Activated effector memory CD4-positive, alpha-beta T cell treated with anti-CD3 and anti-CD28 coated beads, Interleukin-2, amount 50 U/mL, for 16 hours (primary cell): ENCODE measurements at regions not wholly inside any gene's neighbourhood (a gene's known extent, or its start where the extent isn't known, plus 50 kb on each side); places are given as distances from the start of the nearest gene placed in this dataset.
"Not testable (repeated sequence)": the region's sequence is repeated elsewhere in the genome, so short reads cannot be mapped to it uniquely, and the experiment has no call there.

Source experiments
- DNase-seq: peaks from one replicate; pipeline ENCODE4 v3.0.0-alpha.2; 2020

DNA sequence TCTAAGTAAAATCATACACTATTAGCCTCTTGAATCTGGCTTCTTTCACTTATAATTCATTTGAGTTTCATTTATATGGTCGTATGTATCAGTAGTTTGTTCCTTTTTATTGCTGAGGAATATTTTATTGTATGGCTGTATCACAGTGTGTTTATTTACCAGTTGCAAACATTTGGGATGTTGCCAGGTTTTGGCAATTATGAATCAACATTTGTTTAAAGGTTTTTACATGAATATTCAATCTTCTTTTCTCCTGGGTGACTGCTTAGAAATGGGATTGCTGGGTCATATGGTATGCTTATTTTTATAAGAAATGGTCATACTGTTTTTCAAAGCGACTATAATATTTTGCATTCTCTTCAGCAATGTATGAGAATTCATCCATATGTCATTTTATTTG, 107.9 kb downstream of the PMAIP1 start:
- no peak for DNase-seq

DNA sequence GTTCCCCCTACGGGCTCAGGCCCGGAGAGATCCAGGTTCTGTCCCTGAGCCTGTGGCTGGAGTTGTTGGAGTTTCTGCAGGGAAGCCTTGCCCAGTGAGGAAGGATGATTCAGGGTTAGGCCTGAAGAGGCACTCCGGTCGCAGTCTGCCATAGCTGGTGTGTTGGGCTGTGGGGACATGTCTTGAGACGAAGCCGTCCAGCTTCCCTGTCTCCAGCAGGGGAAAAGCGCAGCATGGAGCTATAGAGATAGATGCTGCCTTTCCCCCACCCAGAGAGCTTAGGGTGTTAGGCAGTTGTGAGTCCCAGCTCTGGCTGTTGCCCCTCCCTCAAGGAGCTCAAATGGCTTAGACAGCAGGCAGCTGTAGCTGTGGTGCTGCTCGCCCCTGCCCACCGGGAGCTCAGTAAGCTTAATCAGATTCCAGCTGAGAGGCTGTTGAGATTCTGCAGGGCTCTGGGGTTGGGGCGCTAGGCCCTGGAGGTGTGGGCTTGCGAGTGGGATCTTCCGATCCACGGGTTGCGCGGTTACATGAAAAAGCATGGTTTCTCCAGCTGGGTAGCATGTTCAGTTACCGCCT, 103.9 kb downstream of the PMAIP1 start:
- DNase-seq, result no peak

DNA sequence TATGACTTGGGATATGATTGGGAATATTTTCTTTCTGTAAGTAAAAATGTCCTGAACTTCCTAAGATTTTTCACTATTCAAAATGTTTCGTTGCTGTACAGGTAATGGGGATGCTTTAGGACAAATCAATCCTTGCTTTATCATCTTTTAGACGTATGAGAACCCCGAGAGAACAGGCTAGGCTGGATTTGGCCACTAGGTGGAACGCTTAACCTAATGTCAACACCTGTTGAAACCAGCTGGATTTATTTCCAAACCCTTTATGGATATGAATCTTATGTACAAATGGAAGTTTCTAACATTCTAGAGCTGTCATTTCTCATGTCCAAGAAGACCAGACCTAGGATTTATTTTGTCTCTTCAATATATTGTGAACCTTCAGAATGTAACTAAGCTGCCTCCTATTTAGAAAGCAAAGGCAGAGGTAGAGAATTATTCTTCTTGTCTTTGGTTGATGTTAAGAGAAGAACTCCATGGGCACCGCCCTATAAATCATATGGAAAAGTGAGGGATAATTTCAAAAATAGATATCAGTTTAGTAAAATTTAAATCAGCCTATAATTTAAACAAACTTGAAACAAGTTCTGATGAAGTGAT, 96.7 kb downstream of the PMAIP1 start:
- DNase-seq, result no peak

DNA sequence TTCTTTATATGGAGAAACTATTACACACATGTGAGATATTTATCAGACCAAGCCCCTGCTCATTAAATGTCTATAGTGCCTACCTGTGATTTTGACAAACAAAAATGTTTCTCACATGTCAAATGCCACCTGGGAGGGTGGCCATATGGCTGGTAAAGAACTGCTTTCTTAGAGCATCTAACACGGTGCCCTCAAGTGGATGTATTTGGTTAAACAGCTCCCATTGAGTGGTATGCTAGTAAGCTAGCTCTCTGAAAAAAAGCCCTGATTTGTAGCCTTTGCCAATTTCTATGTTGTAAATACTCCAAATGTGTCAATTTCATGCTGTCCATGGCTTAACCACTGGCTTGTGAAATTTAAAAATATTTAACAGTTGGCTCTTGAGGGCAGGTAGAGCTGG, 94.6 kb downstream of the PMAIP1 start:
- no peak for DNase-seq

DNA sequence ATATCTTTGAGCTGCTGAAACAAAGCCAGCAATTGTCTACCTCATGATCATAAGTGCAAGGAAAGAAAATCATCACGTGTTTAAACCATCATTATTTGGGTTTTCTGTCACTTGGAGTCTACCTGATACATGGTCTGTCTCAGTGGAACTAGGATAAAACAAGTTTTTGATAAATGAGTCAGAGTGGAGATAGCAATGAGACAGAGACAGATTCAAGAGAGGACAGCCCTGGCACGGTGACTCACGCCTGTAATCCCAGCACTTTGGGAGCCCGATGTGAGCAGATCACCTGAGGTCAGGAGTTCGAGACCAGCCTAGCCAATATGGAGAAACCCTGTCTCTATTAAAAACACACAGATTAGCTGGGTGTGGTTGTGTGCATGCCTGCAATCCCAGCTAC, 93.8 kb downstream of the PMAIP1 start:
- no peak for DNase-seq

DNA sequence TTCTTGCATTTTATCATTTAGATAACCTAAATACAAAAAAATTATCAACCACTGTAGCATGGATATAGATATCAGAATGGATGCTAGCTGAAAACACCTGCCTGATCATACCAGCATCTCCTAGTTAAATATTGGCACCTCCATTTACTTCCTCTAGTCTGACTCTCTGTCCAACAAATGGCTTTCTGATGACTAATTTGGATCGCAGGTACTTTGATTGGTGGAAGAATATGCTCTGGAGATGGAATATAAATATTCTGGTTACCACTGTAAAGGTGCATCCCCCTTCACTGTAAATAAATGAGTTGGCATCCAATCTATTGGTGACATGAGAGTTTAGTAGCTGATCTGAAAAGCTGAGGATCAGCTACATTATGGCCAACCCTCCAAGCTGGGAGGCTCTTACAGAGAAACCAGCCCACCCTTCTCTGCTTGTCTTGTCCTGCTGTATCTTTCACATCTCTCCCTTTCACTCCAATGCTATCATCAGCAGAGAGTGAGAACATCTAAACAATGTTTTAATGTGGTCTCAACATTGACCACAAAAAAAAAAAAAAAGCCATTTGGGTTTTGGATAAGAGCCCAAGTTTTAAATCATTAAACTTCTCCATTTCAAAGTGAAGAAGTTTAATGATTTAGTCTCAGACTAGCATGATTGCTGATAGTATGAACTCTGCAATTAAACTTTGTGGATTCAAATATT, 90.5 kb downstream of the PMAIP1 start:
- DNase-seq, result no peak

DNA sequence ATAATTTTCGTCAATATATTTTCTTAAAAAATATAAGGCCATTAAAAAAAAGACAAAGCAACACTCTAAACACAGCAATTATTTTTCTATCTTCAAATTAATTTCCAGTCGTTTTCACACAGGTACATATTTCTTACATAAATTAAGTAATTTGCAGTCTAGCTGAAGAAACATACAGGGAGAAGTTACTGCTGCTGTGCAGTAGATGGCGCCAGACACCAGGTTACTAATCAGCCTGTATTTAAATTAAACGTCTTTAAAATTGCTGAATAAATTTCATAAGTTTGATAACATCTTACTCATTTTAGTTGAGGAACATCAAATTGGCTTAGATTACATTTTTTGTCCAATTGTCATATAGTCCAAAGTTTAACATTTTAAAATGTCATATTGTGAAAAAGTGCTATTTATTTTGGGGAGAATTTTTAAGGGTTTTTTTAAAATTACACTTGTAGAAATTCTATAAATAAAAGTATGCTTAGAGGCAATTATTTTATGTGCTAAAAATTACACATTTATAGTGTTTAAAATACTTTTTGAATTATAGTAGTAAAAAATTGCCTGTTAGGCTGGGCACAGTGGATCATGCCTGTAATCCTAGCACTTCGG, 88.4 kb downstream of the PMAIP1 start:
- DNase-seq, result peak; percentile 80

DNA sequence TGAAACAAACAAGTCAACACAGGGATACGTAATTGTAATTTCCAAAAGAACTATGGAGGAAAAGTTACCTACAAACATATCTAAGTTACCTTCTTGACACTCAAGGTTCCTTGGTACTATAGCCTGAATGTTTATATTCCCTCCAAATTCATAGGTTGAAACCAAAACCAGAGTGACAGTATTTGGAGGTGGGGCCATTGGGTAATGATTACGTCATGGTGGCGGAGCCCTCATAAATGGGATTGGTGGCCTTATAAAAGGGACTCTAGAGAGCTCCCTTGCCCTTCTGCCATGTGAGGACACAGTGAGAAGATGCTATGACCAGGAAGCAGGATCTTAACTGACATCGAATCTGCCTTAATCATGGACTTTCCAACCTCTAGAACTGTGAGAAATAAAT, 87.3 kb downstream of the PMAIP1 start:
- DNase-seq, result no peak

DNA sequence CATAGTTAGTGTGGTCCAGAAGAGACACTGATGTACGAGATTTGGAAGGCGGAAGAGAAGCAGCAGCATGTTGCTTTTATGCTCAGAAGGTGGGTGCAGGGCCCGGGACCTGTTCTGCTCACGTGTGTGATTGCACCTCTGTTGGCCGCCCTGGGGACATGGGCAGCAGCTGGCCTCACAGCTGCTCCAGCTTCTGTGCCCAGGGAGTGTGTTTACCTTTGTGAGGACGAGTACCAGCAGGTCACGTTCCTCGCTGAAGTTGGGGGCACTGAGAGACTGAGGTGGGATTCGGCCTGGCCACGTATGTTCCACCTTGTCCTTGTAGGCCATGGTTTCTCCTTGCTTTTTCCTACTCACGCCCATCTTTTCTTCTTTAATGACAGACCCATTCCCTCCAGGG, 86.3 kb downstream of the PMAIP1 start:
- no peak for DNase-seq

DNA sequence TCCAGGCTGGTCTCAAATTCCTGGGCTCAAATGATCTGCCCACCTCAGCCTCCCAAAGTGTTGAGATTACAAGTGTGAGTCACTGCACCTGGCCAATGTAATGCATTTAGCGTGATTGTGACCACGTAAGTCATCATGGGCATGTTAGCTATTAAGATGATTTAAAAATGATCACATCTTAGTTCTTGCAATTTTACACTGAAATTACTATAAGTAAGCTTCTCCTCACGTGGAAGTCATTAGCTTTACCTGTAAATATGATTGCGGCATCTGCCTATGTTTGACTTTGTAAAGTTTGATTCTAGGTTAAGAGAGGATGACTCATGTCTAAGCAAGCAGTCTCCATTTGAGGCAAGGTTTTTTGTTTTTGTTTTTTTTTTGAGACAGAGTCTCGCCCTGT, 85.5 kb downstream of the PMAIP1 start:
- DNase-seq, result no peak

DNA sequence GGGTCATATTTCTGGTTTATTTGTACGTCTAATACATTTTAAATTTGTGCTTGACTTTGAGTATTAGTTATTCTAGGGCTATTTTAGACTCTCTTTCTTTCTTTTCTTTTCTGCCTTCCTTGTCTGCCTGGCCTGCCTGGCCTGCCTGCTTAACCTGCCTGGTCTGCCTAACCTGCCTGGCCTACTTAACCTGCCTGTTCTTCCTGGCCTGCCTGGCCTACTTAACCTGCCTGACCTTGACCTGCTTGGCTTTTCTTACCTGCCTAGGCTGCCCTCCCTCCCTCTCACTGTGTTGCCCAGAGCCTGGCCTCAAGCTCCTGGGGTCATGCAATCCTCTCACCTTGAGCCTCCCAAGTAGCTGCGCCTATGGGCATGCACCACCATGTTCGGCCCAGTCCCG, 83.7 kb downstream of the PMAIP1 start:
- DNase-seq, result no peak

DNA sequence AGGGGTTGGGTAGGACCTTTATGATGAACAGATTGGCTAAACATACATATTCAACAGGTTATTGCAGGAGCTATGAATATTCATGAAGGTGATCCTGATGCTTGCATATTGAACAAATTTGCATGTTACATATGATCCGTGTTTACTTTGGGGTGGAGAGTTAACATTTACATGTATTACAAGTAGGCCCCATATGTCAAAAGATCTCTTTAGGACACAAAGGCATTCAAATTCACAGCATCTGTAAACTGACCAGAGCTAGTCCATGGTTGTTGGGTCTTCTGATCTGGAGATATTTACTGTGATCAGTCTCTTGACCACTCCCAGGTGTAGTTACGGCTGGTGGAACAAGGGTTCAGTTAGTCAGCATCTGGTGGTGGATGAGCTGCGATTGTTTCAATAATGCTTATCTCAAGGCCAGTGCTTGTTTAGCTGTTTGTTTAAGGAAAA, 80.4 kb downstream of the PMAIP1 start:
- DNase-seq, result no peak

DNA sequence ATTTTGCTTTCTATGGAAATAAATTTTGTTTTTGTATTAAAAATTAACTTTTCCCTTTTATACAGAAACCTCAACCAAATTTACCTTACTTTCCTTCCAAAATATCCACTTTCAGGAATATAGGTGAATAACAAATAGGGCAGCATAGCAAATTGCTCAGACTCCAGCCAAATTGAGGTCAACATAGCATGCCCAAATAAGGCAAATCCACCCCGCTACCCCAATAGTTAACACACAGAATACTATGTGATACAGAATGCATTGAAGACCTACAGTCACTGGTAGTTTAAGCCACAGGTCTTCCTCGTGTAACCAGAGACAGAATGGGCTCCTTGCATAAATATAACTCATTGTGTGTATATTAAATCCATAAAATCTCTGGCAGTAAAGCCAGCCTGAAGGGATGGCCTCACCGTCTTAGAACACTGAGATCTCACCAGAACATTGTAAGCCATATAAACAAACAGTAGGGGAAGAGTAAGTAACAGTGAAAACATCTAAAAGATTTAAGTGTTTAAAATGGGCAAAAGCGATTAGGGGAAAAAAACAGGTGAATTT, 72.2 kb downstream of the PMAIP1 start:
- no peak for DNase-seq

DNA sequence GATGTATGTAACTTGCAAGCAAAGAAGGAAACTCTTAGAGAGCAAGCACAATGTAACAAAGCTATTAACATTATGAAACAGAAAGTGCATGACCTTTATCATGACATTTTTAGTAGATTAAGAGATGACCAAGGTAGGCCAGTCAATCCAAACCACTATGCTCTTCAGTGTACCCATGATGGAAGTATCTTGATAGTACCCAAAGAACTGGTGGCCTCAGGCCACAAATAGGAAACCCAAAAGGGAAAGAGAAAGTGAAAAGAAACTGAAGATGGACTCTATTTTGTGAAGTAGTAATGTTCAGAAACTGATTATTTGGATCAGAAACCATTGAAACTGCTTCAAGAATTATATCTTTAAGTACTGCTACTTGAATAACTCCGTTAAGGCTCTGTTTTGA, 71.3 kb downstream of the PMAIP1 start:
- DNase-seq, result not testable (repeated sequence)

DNA sequence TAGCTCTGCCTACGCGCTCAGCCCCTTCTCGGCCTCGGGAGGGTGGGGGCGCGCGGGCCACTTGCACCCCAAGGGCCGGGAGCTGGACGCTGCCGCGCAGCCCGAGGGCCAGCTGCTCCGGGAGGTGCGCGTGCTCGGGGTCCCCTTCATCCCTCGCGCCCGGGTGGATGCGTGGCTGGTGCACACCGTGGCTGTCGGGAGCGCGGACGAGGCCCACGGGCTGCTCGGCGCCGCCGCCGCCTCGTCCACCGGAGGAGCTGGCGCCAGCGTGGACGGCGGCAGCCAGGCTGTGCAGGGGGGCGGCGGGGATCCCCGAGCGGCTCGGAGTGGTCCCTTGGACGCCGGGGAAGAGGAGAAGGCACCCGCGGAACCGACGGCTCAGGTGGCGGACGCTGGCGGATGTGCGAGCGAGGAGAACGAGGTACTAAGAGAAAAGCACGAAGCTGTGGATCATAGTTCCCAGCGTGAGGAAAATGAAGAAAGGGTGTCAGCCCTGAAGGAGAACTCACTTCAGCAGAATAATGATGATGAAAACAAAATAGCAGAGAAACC, 69.8 kb downstream of the PMAIP1 start:
- DNase-seq, result not testable (repeated sequence)

DNA sequence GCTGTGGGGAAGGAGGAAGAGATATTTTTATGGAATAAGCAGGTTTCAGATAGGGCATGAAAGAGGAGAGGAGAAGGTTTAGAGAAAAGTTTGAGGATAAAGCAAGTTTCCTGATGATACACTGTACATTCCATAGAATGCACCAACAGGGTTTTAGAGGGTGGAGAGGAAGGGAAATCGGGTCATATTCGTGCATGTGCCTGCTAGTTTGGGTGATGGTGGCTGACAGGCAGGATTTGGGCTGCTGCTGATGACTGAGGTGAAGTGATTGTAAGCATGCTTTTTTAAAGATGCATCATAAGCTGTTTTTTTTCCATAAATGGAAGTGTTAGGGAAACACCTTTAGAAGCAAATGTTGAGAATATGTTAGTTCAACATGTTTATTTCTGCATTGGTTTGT, 68.8 kb downstream of the PMAIP1 start:
- no peak for DNase-seq

DNA sequence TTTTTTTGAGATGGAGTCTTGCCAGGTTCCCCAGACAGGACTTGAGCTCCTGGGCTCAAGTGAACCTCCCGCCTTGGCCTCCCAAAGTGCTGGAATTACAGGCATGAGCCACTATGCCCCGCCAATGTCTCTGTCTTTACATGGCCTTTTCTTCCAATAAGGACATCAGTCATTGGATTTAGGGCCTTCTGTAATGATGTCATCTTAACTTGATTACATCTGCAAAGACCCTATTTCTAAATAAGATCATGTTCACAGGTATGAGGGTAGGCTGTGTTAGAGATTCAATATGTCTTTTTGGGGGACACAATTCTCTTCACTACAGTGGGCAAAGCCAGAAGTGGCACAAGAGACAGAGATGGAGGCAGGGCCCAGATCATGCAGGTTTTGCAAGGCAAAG, 68.1 kb downstream of the PMAIP1 start:
- DNase-seq, result no peak

DNA sequence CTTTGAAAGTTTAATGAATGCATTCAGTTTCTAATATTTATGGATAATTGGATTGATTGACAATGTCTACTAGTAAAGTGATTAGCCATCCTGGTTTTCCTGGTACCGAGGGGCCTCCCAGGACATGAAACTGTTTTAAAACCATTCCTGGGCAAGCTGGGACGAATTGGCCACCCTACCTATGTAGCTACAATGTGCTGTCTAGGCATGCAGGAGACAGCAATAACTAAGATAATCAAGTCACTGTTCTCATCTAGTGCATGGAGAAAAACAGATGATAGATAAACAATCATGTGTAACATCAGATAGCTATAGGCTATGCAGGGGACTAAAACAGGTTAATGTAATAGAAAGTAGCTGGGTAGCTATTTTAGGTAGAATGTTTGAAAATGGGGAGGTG, 67.1 kb downstream of the PMAIP1 start:
- no peak for DNase-seq

DNA sequence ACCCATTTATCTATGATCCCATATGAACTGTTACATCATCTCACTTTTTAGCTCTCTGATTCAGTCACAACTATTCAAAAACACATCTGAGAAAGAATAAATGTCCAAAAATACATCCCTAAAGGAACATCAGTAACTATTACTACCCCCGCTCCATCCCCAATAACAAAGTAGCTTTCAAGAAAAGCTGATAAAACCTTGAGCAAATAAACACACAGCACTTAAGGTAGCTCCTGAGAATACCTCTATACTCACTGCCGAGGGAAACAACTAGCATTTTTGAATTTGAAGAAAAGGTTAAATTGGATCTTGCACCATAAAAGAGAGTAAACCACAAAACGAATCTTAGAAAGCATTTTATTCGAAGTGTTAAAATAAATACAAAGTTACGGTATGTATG, 63.4 kb downstream of the PMAIP1 start:
- no peak for DNase-seq

DNA sequence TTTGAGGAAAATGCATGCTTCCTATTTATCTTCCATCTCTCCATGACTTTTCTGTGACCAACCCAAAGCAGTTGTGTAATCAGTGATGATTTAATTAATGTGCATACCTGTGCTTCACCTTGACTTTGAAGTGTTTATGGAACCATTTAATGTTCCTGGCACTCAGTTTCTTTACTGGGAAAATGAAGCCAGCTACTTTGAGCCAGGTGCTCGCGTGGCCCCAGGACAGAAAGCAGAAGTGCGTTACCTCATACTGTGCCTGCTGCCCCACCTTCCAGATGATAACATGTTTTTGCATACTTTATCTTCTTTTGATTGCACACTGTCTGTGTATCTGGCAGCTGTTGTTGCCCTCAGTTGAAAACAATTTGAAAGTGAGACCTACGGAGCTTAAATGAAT, 61.3 kb downstream of the PMAIP1 start:
- DNase-seq, result no peak

DNA sequence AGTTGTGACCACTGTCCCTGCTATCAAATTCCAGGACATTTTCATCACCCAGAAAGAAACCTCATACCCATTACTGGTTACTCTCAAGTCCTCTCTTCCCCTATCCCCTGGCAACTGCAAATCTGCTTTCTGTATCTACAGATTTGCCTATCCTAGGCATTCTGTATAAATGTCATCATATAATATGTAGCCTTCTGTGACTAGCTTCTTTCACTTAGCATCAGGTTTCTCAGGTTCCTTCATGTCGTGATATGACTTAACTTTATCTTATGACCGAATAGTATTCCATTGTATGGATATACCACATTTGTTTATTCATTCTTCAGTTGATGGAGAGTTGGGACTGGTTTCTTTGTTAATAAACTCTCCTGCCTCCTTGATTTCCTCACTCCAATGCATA, 60.5 kb downstream of the PMAIP1 start:
- DNase-seq, result no peak

DNA sequence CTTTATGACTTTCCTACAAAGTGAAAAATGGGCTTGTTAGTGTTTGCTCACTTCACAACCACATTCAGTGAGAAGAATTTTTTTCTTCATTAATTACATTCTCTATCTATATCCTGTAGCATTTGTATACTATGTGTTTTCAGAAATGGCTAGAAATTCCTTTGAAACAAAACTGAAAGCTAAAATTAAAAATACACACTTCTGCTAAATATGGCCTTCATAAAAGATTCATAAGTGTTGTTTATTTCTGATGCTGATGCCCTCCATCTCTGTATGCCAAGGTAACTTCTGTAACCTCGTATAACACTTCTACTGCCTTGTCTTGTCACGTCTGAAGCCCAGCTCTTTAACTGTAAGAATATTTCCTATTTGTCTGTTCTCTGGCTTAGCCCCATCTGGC, 59.8 kb downstream of the PMAIP1 start:
- DNase-seq, result no peak

DNA sequence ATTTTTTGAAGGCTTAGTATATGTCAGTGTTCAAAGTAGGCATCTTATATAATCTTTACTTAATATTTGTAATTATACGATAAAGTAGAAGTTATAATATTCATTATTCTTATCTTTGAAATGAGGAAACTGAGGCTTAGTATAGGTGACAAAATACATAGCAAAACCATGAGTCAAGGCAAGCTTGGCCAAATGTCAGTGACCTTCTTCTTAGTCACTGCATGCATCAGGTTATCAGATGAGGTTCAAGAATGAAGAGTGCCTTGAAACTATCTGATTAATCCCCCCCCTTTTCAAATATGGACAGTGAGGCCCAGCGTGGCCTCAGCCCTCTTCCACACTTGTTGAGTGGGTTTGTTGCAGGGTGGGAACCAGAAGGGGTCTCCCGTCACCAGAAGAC, 59.3 kb downstream of the PMAIP1 start:
- DNase-seq, result no peak

DNA sequence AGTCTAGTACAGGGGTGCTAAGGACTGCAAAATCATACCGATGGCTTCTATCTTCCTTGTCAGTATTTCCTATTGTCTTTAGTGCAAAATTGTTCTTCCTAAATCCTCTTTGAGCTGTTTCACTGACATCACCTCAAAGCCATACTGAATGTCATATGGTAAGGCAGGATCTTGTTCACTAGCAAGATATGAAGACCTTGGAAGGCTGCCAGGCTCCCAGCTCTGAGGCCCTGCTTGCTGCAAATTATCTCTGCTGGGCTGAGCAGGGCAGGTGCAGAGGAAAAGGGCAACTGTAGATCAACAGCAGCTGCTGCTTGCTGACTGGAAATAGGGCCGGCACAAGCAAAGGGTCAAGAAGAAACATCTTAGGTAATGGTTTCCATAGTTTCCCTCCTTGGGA, 58.2 kb downstream of the PMAIP1 start:
- no peak for DNase-seq
